Endodermal cell (in vitro differentiated cells): ENCODE measurements at regions not wholly inside any gene's neighbourhood (a gene's known extent, or its start where the extent isn't known, plus 50 kb on each side); places are given as distances from the start of the nearest gene placed in this dataset.
A peak's percentile ranks its signal among the peaks of the same experiment; 100 is the strongest.

ENCODE experiments used
- DNase-seq: peaks from one replicate; pipeline ENCODE4 v3.0.0-alpha.2; 2017
- H3K27ac ChIP-seq: 2 replicates; pipeline ENCODE4 v1.5.1; 2013; ENCODE audit warnings: mild to moderate bottlenecking, low read depth, low read length, moderate library complexity
- H3K27me3 ChIP-seq: 2 replicates; pipeline ENCODE4 v1.6.1; 2013; ENCODE audit warnings: mild to moderate bottlenecking, low read length, moderate library complexity; ENCODE audit not compliant: insufficient read depth, control insufficient read depth, poor library complexity, severe bottlenecking
- H3K36me3 ChIP-seq: 2 replicates; pipeline ENCODE4 v1.7.0; 2013; ENCODE audit warnings: mild to moderate bottlenecking, low read length, moderate library complexity; ENCODE audit not compliant: control insufficient read depth, insufficient read depth
- H3K4me1 ChIP-seq: one replicate; pipeline ENCODE4 v1.7.0; 2013; ENCODE audit warnings: low read length; ENCODE audit not compliant: control insufficient read depth, insufficient read depth
- H3K4me3 ChIP-seq: 2 replicates; pipeline ENCODE4 v1.5.1; 2013; ENCODE audit warnings: mild to moderate bottlenecking, low read length, moderate library complexity
- H3K9ac ChIP-seq: 2 replicates; pipeline ENCODE4 v1.6.1; 2013; ENCODE audit warnings: mild to moderate bottlenecking, low read length, moderate library complexity; ENCODE audit not compliant: poor library complexity, severe bottlenecking; ENCODE audit errors: extremely low read depth
- H3K9me3 ChIP-seq: 2 replicates; pipeline ENCODE4 v1.6.1; 2013; ENCODE audit warnings: mild to moderate bottlenecking, low read length, moderate library complexity; ENCODE audit not compliant: control insufficient read depth
- H3K27ac Mint-ChIP-seq: 2 replicates; pipeline ENCODE4 v1.8.0; 2020; ENCODE audit warnings: mixed read lengths
- H3K27me3 Mint-ChIP-seq: 2 replicates; pipeline ENCODE4 v1.8.0; 2021; ENCODE audit warnings: mild to moderate bottlenecking, mixed read lengths; ENCODE audit not compliant: insufficient read depth
- H3K36me3 Mint-ChIP-seq: 2 replicates; pipeline ENCODE4 v1.8.0; 2020; ENCODE audit warnings: low read depth, mixed read lengths
- H3K4me1 Mint-ChIP-seq: 2 replicates; pipeline ENCODE4 v1.8.0; 2020; ENCODE audit warnings: mixed read lengths
- H3K4me3 Mint-ChIP-seq: 2 replicates; pipeline ENCODE4 v1.8.0; 2020; ENCODE audit warnings: mild to moderate bottlenecking, moderate library complexity, mixed read lengths
- H3K9me3 Mint-ChIP-seq: 2 replicates; pipeline ENCODE4 v1.8.0; 2020; ENCODE audit warnings: mild to moderate bottlenecking, mixed read lengths
- WGBS, 2 experiments: methylation state at CpG; one replicate each; pipeline versions ENCODE4 v1.1.5 to v1.1.7; 2013; ENCODE audit warnings: missing lambda C conversion rate in 2 of 2, mixed read lengths in 1 of 2; ENCODE audit not compliant: insufficient coverage in 1 of 2, insufficient read length in 1 of 2; 5-methylcytosine and 5-hydroxymethylcytosine counted together
- TF ChIP-seq, protein P1 (sequence below): fragments of 200-600 bp; sonication (generic); conservative IDR thresholded peaks from 2 replicates; pipeline ENCODE4 v1.5.0; 2021; ENCODE audit warnings: antibody characterized with exemption, mild to moderate bottlenecking

DNA sequence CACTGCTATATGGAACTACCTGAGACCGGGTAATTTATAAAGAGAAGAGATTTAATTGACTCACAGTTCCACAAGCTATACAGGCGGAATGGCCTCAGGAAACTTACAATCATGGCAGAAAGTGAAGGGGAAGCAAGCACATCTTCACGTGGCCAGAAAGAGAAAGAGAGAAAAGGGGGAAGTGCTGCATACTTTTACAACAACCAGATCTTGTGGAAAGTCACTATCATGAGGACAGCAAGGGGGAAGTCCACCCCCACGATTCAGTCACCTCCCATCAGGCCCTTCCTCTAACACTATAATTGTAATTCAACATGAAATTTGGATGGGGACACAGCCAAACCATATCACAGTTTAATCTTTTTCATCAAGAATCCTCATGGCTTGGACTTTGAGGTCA is 339.2 kb upstream of the AJAP1 start:
- no peaks in the 10 kb centered on the region for H3K4me1 ChIP-seq
- Mint-ChIP-seq H3K27ac (no peak overlapping the region), H3K36me3 (no peaks in the 10 kb centered on the region), H3K4me3 (no peak overlapping the region), H3K4me1 (peaks cover 14% of the 10 kb centered on the region), H3K9me3 (peaks cover 39% of the 10 kb centered on the region), H3K27me3 (no peaks in the 10 kb centered on the region)
- peaks cover 24% of the 10 kb centered on the region for H3K9me3 ChIP-seq
- no peak overlapping the region for H3K27ac ChIP-seq
- no peaks in the 10 kb centered on the region for H3K36me3 ChIP-seq
- H3K4me3 ChIP-seq: no peak overlapping the region
- H3K9ac ChIP-seq: no peak overlapping the region
- no peaks in the 10 kb centered on the region for H3K27me3 ChIP-seq
- DNase-seq: no peak
- 72 to 84% methylated on average over 2 to 4 of the region's 4 CpGs for WGBS, 2 experiments
- TF ChIP-seq, protein P1, sequence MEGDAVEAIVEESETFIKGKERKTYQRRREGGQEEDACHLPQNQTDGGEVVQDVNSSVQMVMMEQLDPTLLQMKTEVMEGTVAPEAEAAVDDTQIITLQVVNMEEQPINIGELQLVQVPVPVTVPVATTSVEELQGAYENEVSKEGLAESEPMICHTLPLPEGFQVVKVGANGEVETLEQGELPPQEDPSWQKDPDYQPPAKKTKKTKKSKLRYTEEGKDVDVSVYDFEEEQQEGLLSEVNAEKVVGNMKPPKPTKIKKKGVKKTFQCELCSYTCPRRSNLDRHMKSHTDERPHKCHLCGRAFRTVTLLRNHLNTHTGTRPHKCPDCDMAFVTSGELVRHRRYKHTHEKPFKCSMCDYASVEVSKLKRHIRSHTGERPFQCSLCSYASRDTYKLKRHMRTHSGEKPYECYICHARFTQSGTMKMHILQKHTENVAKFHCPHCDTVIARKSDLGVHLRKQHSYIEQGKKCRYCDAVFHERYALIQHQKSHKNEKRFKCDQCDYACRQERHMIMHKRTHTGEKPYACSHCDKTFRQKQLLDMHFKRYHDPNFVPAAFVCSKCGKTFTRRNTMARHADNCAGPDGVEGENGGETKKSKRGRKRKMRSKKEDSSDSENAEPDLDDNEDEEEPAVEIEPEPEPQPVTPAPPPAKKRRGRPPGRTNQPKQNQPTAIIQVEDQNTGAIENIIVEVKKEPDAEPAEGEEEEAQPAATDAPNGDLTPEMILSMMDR: no peak

DNA sequence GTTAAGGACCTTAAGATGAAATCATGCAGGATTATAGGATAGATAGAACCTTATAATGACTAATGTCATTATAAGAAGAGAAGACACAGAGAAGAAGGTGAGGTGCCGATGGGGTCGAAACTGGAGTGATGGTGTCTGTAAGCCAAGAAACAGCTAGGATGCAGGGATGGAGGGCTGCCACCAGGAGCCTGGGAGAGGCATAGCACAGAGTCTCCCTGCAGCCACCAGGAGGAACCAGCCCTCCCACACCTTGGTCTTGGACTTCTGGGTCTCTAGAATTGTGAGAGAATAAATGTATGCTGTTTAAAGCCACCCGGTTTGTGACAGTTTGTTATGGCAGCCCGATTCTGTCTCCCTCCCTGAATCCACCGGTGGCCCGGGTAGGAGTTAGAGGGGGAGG is 337.2 kb upstream of the AJAP1 start:
- H3K9me3 Mint-ChIP-seq: peaks cover 32% of the 10 kb centered on the region
- 89 to 91% methylated on average over 2 to 6 of the region's 6 CpGs for WGBS, 2 experiments

DNA sequence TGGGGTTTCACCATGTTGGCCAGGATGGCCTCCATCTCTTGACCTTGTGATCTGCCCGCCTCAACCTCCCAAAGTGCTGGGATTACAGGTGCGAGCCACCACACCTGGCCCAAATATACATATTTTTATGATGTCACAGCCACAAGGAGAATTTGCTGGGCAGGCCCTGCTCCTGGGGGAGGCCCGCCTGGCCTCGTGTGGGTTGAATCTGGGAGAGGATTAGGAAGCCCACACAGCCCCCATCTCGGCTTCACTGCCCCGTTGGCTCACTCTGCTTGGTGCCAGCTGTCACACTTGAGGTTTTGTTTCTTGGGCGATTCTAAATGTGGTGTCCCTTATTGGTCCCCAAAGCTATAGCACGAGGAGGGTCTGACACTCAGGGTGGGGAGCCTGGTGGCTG is 335.7 kb upstream of the AJAP1 start:
- no peaks in the 10 kb centered on the region for H3K36me3 ChIP-seq
- H3K9ac ChIP-seq: no peak overlapping the region
- 74 to 91% methylated on average over 3 to 8 of the region's 8 CpGs for WGBS, 2 experiments
- no peak for DNase-seq
- H3K27ac Mint-ChIP-seq: no peak overlapping the region
- H3K4me1 Mint-ChIP-seq: peaks cover 14% of the 10 kb centered on the region
- no peak overlapping the region for H3K27ac ChIP-seq
- no peaks in the 10 kb centered on the region for H3K27me3 ChIP-seq
- H3K36me3 Mint-ChIP-seq: no peaks in the 10 kb centered on the region
- no peak overlapping the region for H3K4me3 Mint-ChIP-seq
- TF ChIP-seq, protein P1: no peak
- H3K9me3 Mint-ChIP-seq: peaks cover 24% of the 10 kb centered on the region
- no peaks in the 10 kb centered on the region for H3K4me1 ChIP-seq
- H3K4me3 ChIP-seq: no peak overlapping the region
- H3K9me3 ChIP-seq: peaks cover 11% of the 10 kb centered on the region
- H3K27me3 Mint-ChIP-seq: no peaks in the 10 kb centered on the region

More for the DNA sequence above, 337.2 kb upstream of the AJAP1 start:
- Histone ChIP-seq H3K9ac (no peak overlapping the region), H3K4me3 (no peak overlapping the region), H3K9me3 (peaks cover 20% of the 10 kb centered on the region), H3K36me3 (no peaks in the 10 kb centered on the region), H3K27me3 (no peaks in the 10 kb centered on the region), H3K4me1 (no peaks in the 10 kb centered on the region), H3K27ac (no peak overlapping the region)
- Mint-ChIP-seq H3K4me3 (no peak overlapping the region), H3K4me1 (peaks cover 14% of the 10 kb centered on the region), H3K36me3 (no peaks in the 10 kb centered on the region), H3K27ac (no peak overlapping the region), H3K27me3 (no peaks in the 10 kb centered on the region)
- DNase-seq: peak; percentile 77
- TF ChIP-seq, protein P1: peak; percentile 79
